ENCODE measurements at regions not wholly inside any gene's neighbourhood (a gene's known extent, or its start where the extent isn't known, plus 50 kb on each side); places are given as distances from the start of the nearest gene placed in this dataset.
"Not testable (repeated sequence)": the region's sequence is repeated elsewhere in the genome, so short reads cannot be mapped to it uniquely, and the experiment has no call there.

DNA sequence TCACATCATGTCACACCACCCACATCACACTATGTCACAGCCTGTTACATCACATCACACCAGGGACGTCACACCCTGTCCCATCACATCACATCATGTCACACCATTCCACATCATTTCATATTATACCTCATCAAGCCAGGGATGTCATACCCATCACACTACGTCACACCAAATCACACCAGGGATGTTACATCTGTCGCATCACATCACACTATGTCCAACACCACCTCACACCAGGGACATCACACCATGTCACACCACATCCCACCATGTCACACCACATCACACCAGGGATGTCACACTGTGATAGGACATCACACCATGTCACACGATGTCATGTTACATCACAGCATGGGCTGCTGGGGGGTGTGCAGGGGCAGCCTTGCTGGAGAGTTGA is 110.6 kb downstream of the TMEM121 start:
- no peak for DNase-seq (ENCODE audit: low spot score)

DNA sequence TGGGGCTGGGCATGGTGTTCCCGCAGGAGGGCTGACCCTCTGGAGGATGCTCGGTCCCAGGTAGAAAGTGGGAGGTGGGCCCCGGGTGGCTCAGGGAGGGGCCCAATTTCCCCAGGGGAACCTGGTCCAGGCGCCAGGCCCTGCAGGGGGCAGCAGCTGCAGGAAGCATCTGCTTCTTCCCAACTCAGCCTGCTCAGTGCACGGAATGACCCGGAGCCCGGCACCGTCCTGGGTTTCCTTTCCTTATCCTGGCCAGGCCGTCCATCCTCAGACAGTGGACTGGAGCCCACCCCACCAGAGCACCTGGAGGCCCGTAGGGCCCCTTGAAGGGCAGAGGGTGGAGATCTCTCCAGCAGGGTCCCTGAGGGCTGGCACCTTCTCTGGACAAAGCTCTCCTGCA is 111.0 kb downstream of the TMEM121 start:
- DNase-seq (ENCODE audit: low spot score), result not testable (repeated sequence)

DNA sequence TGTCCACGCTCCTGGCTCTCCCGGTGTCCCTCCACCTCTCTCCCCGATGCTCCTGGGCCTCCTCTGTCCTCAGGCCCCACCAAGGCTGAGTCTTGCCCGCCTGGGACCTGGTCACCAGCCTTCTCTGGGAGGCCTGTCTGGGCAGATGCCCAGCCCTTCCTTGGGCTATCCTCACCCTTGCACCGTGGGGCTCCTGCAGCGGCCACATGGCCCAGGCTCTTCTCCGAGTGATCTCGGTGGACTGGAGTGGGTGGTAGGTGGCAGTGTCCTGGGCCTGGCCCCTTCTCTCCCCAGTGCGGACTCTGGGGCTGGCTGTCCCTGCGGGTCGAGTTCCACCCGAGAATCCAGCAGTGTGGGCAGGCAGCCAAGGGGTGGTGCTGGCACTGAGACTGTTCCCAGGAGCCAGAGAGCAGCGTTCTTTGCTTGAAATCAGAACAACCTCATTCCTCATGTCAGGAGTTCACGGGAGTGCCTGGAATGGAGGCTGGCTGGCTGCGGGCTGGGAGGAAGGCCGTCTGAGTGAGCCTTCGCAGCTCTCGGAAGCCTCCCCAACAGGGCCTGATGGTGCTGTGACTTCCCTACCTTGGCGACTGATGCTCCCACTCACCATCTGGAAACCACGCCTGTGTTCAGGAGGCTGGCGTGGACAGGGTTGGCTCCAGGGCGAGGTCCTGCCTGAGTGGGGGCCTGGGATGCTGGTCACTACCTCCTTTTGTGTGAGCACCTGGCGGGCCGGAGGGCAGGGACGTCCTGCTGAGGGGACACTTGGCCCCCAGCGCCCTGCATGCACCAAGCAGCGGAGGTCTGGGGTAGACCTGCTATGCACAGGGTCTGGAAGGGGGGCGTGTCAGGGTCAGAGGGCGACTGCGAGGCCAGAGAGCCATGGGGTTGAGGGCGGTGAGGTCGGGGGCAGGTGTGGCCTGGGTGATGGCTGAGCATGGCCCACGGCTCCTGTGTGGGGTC is 113.9 kb downstream of the TMEM121 start:
- DNase-seq (ENCODE audit: low spot score), result not testable (repeated sequence)

DNA sequence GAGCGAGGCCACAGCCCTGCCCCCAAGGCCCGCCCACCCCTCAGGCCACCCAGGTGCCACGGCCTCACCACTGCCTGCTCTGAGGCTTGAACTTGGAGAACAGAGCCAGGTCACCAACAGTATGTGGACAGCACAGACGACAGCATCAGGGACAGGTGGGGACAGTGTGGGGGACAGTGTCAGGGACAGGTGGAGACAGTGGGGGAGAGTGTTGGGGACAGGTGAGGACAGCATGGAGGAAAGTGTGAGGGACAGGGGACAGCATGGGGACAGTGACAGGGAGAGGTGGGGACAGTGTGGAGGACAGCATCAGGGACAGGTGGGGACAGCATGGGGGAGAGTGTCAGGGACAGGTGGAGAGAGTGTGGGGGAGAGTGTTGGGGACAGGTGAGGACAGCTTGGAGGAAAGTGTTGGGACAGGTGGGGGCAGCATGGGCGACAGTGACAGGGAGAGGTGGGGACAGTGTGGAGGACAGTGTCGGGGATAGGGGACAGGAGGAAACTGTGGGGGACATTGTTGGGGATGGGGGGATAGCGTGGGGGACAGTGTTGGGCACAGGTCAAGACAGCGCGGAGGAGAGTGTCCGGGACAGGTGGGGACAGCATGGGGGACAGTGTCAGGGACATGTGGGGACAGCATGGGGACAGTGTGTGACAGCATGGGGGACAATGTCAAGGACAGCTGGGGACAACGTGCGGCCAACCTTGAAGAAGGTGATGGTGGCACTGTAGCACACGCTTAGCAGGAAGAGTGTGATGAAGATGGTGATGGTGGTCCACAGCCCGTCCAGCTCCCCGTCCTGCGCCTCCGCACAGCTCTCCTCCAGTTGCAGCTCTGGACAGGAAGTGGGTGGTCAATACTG is 114.9 kb downstream of the TMEM121 start:
- DNase-seq (ENCODE audit: low spot score), result no peak

DNA sequence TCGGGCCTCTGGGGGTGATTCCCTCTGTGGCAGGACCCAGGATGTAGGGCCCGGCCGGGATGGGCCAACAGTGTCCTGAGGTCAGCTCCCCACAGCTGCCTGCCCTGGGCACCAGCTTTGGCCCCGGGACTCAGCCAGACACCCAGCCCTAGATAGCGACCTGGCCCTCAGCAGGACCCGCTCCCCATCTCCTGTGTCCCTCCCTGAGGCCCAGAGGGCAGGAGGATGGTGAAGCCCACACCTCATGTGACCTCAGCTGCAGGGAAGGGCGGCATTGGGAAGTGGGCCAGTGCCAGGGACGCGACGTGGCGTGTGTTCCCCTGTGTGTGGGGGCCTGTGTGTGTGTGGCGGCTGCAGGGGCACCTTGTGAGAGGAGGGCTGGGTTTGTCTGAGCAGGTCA is 115.6 kb downstream of the TMEM121 start:
- DNase-seq (ENCODE audit: low spot score), result not testable (repeated sequence)

DNA sequence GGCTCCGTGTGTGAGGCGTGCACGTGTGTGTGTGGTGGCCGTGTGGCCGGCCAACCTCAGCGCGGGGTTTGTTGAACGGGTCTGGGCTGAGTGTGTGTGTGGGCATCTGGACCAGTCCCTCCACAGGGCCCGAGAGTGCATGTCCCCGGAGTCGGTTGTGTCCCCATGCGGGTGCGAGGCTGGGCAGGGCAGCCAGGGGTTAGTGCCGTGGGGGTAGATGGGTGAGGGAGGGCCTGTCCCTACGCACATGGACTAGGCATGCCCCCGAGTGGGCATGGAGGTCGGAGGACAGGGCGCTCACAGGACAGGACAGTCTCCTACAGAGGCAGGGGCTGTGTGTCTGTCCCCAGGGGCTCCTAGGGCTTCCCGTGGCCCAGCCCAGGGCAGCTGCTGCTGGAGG is 116.1 kb downstream of the TMEM121 start:
- DNase-seq (ENCODE audit: low spot score), result not testable (repeated sequence)

DNA sequence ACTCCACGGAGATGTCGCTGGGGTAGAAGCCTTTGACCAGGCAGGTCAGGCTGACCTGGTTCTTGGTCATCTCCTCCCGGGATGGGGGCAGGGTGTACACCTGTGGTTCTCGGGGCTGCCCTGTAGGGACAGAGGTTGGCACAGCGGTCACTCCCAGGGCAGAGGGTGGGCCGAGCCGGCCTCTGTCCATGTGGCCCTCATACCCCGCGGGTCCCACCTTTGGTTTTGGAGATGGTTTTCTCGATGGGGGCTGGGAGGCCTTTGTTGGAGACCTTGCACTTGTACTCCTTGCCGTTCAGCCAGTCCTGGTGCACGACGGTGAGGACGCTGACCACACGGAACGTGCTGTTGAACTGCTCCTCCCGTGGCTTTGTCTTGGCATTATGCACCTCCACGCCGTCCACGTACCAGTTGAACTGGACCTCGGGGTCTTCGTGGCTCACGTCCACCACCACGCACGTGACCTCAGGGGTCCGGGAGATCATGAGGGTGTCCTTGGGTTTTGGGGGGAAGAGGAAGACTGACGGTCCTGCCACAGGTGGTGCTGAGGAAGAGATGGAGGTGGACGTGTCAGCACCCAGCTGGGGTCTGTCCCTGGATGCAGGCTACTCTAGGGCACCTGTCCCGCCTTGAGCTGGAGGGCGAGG is 117.1 kb downstream of the TMEM121 start:
- not testable (repeated sequence) for DNase-seq (ENCODE audit: low spot score)

DNA sequence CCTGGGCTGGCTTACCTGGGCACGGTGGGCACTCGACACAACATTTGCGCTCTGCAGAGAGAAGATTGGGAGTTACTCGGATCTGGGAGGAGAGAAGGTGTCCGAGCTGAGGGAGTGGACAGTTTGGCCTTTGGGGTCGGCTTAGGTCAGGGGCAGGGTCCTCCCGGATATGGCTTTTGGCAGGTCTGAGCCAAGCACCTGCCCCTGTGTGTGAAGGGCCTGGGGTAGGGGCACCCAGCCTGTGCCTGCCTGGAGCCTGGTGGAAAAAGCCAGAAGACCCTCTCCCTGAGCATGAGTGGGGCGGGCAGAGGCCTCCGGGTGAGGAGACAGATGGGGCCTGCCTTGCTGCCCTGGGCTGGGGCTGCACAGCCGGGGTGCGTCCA is 117.7 kb downstream of the TMEM121 start:
- not testable (repeated sequence) for DNase-seq (ENCODE audit: low spot score)

DNA sequence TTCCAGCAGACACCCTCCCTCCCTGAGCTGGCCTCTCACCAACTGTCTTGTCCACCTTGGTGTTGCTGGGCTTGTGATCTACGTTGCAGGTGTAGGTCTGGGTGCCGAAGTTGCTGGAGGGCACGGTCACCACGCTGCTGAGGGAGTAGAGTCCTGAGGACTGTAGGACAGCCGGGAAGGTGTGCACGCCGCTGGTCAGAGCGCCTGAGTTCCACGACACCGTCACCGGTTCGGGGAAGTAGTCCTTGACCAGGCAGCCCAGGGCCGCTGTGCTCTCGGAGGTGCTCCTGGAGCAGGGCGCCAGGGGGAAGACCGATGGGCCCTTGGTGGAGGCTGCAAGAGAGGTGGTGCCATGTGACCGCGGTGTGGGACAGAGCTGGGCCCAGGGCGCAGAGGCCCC is 118.1 kb downstream of the TMEM121 start:
- not testable (repeated sequence) for DNase-seq (ENCODE audit: low spot score)

DNA sequence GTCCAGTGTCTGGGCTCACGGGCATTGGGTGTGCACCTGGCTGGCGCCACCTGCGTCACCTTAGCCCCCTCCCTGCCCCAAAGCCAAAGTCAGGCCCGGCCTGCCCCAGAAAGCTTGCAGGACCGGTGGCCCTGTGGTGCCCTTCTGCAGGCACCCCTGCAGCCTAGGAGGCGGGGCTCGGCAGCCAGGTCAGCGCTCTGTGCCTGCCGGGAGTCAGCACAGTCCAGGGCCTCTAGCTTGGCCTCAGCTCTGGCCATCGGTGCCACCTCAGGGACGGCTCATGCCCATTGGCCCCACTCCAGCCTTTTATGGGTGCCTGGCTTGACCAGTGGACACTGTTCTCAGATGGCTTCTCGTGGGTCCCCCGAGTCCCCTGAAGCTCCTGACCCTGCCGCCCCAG is 118.5 kb downstream of the TMEM121 start:
- DNase-seq (ENCODE audit: low spot score), result not testable (repeated sequence)

DNA sequence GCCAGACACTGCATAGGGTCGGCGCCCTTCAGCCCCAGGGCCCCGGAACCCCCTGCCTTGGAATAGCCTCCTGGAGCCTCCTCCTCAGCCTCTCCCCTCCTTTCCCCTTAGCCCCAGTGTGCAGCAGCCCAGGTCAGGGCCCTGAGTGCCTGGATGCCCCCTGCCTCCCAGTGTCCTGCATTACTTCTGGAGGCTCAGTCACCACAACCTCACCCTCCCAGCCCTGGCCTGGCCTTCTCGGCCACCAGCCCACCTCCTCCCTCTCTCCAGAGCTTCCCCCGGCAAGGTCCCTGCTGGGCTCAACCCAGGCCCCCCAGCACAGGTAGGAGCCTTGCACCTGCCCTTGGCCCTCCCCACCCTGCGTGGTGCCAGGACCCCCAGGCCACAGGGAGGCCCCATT is 119.0 kb downstream of the TMEM121 start:
- DNase-seq (ENCODE audit: low spot score), result not testable (repeated sequence)

DNA sequence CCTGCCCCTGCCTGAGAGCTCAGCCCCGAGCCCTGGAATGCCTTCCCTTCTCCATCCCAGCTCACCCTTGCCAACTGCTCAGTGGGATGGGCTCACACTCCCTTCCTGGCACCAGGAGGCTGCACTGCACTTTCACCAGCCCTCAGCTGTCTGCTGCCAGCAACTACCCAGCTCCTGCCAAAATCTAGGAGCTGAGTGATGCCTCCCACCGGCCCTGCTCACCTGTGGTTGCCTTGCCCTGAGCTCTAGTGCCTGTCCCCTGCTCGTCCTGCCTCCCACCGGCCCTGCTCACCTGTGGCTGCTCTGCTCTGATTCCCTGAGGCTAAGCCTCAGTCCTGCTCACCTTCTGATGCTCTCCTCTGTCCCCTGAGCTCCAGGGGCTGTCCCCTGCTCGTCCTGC is 119.8 kb downstream of the TMEM121 start:
- no peak for DNase-seq (ENCODE audit: low spot score)

DNA sequence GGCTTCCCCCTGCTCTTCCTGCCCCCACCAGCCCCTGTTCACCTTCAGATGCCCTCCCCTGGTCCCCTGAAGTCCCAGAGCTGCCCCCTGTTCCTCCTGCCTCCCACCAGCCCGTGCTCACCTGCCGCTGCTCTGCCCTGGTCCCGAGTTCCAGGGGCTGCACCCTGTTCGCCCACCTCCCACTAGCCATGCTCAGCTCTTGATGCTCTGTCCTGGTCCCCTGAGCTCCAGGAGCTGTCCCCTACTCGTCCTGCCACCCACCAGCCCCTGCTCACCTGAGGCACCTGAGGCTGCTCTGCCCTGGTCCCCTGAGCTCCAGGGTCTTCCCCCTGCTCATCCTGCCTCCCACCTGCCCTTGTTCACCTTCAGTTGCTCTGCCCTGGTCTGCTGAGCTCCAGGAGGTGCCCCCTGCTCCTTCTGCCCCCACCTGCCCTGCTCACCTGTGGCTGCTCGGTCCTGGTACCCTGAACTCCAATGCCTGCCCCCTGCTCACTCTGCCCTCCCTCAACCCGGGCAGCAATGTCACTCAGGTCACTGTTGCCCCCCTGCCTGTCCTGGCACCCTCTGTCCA is 120.4 kb downstream of the TMEM121 start:
- DNase-seq (ENCODE audit: low spot score), result not testable (repeated sequence)

DNA sequence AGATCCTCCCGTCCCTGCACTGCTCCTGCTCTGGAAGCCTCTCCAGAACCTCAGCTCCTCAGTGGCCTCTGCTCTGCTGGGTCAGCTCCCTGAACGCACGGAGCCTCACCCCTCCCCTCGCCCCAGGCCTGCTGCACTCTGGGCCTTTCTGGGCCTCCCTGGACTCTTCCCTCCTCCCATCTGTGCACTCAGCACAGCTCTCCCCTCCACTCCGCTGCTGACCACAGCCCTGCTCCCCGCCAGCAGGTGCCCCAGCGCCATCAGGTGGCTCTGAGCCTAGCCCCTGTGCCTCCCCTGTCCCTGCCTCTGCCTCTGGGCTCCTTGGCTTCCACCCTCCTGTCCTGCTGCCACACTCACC is 121.0 kb downstream of the TMEM121 start:
- not testable (repeated sequence) for DNase-seq (ENCODE audit: low spot score)

DNA sequence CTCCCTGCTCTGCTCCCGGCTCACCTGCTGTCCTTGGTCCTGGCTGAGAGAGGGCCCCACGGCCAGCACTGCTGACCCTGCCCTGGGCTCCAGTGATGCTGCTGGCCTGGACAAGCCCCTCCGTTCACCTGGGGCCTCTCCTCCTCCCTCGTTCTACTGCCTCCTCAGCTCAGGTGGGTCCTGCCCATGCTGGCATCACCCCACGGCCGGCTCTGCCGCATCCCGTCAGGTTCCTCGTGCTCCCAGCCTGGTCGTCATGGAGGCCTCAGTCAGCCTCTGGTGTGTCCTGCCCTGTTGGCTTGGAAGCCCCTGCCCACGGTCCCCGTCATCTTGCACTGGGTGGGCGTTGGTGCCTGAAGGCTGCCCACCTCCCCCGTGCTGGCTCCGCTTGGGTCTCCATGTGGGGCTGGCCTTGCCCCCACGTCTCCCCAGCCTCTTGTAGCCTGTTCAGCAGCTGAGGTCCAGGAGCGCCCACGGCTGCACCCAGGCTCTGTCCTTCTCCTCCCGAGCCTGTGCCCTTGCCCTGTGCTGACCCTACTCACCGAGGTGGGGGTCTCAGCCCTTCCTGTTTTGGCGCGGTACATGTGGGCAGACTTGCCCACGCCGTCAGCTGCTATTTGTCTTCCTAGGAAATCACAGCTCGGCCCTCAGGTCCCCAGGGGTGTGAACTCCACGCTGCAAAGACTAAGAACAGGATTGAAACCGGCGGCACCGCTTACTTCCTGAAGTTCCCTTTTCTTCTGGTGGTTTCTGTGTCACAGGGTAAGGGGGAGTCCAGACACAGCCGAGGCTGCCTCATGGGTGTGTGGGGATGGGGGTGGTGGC is 121.6 kb downstream of the TMEM121 start:
- DNase-seq (ENCODE audit: low spot score), result no peak

DNA sequence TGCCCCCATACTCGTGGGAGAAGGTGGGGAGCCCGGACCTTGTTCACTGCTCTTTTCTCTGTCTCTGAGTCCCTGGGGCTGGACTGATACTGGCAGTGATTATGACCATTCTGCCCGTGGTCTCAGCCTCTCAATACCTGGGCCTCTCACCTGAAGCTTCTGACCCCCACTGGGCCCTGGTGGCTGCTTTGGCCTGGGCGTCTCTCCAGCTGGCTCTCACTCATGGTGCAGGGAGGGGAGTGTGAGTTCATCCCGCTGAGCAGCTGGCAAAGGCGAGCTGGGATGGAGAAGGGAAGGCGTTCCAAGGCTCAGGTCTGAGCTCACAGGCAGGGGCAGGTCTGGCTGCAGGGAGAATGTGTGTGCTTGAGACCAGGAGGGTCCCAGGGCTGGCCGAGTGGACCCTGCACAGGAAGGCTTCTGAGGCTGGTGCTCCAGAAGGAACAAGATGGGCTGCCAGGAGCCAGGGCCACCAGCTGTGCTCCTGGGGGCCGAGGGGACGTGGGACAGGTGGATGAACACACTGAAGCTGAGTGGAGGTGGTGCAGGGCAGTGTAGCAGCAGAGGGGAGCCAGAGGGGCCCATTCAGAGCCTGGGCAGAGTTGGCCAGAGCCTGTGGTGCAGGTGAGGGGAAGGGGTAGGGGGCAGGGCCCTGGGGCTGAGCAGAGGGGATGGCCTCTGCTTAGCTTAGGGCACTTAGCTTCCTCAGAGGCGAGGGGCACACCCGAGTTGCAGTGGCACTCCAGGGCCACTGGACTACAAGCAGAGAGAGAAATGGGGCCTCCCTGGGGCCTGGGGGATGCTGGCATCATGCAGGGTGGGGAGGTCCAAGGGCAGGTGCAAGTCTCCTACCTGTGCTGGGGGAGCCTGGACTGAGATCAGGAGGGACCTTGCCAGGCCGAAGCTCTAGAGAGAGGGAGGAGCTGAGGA is 122.5 kb downstream of the TMEM121 start:
- DNase-seq (ENCODE audit: low spot score), result not testable (repeated sequence)

DNA sequence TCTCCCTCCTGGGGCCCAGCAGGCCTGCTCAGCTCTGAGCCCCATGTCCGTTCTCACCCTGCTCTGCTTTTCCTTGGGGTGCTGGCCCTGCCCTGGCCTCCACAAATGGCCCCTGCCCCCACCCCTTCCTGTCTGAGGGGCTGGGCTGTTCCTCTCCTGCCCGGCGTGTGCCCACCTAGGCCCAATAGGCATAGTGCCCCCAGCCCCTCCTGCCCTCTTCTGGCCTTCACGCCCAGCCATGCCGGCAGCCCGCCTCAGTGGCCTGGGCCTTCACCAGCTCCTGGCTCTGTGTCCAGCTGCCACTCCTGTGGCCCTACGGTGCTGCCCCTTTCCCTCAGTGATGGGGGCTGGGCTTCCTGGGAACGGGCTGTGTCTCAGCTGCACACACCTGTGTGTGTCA is 125.9 kb downstream of the TMEM121 start:
- not testable (repeated sequence) for DNase-seq (ENCODE audit: low spot score)

DNA sequence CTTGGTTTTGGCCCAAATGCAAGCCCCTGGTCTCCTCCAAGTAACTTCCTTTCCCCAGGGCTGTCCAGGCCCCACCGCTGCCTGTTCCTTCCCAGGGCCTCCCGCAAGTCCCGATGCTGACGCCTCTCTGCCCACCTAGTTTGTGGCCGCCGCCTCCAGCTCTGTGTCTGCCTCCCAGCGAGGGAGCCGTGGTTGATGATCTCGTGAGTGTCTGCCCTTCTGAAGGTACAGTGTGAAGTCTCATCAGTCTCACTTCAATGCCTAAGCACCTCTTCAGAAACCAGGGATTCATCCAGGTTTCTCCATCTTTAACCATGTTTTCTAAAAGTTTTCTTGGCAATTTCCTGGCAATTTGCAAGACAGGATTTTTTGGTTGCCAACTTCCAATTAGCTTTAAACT is 127.5 kb downstream of the TMEM121 start:
- DNase-seq (ENCODE audit: low spot score), result not testable (repeated sequence)

DNA sequence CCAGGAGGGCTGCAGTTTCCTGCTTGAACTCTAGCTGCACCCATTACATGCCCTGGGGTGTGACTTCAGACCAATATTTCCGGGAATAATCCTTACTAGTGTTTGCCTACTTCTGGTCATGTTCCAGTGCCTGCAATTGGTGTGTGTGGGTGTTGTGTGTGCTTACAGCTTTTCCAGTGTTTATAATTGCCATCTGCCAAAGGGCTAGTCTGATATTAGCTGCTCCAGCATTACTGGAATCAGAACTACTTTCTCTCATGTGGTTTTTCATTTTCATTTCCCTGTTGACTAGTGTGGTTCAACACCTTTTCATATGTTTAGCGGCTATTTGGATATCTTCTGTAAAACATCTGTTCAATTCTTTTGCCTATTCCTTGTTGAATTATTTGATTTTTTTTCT is 132.9 kb downstream of the TMEM121 start:
- not testable (repeated sequence) for DNase-seq (ENCODE audit: low spot score)

DNA sequence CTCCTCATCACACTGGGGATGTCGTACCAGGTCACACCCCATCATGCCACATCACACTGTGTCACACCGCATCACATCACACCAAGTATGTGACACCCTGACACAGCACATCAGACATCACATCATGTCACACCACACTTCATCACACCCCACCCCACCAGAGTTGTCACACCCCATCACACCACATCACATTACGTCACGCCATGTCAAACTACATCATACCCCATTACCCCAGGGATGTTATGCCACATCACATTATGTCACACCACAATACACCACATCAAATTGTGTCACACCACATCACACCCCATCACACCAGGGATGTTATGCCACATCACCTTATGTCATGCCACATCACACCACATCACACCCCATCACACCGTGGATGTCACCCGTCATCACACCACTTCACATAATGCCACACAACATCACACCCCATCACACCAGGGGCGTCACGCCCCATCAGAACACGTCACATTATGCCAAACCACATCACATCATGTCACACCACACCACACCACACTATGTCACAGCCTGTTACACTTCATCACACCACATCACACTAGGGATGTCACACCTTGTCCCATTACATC is 133.6 kb downstream of the TMEM121 start:
- no peak for DNase-seq (ENCODE audit: low spot score)
